GM10266 (cell line): ENCODE measurements at regions not wholly inside any gene's neighbourhood (a gene's known extent, or its start where the extent isn't known, plus 50 kb on each side); places are given as distances from the start of the nearest gene placed in this dataset.

Experiments used
- DNase-seq: peaks from one replicate; pipeline ENCODE4 v3.0.0; 2012; ENCODE audit errors: extremely low spot score
- CTCF ChIP-seq: IDR thresholded peaks from 2 replicates; pipeline ENCODE4 v1.5.1; 2012; ENCODE audit warnings: mild to moderate bottlenecking, low read depth; ENCODE audit not compliant: control insufficient read depth, insufficient read depth; ENCODE audit errors: missing control alignments

- no peak for TF ChIP-seq CTCF
- no peak for DNase-seq
Measured at GRCh38 chr7:115731796-115732471, 298.6 kb downstream of the TFEC start.

- DNase-seq: no peak
- TF ChIP-seq CTCF: no peak
Measured at GRCh38 chr7:115728518-115728917, 302.0 kb downstream of the TFEC start.

- DNase-seq: no peak
Measured at GRCh38 chr7:115724400-115725056, 306.0 kb downstream of the TFEC start.

GRCh38 chr7:115722302-115722977 lies 308.1 kb downstream of the TFEC start:
- TF ChIP-seq CTCF: no peak
- no peak for DNase-seq

More at GRCh38 chr7:115724400-115725056, 306.0 kb downstream of the TFEC start:
- no peak for TF ChIP-seq CTCF

- TF ChIP-seq CTCF: no peak
- no peak for DNase-seq
Measured at GRCh38 chr7:115721293-115722217, 309.0 kb downstream of the TFEC start.

GRCh38 chr7:115719963-115720362 lies 310.6 kb downstream of the TFEC start:
- no peak for DNase-seq
- no peak for TF ChIP-seq CTCF
